CD4-positive, alpha-beta T cell treated with Interleukin-12 subunit alpha and Interleukin-12 subunit beta, for 1 hour (primary cell): ENCODE measurements at regions not wholly inside any gene's neighbourhood (a gene's known extent, or its start where the extent isn't known, plus 50 kb on each side); places are given as distances from the start of the nearest gene placed in this dataset.
"Not testable (repeated sequence)": the region's sequence is repeated elsewhere in the genome, so short reads cannot be mapped to it uniquely, and the experiment has no call there.

ENCODE experiments used
- DNase-seq: peaks from one replicate; pipeline ENCODE4 v3.0.0-alpha.2; 2020

GRCh38 chr14:71242237-71242748 lies 335.0 kb downstream of the PCNX1 start:
- DNase-seq = no peak

GRCh38 chr14:71243697-71244096 lies 336.4 kb downstream of the PCNX1 start:
- DNase-seq = no peak

DNA sequence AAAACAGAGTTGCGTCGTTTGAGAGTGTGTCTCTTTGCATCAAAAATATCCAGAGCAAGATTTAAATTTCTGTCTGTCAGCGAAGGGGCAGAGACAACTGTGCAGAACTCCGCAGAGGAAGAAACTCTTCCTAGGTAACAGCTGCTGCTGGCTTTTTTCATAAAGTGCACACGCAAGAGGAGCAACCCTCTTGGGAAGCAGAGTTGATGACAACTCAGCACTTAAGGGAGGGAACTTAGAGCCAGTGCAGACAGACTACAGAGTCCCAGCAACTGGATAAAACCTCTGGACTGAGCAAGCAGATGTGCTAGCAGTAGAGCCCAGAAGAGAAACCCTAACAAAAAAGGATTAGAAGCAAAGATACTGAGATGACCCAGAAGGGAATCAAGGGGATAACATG lies 337.1 kb downstream of the PCNX1 start:
- no peak for DNase-seq

- peak; percentile 6 for DNase-seq
Measured at GRCh38 chr14:71245659-71246361, 338.6 kb downstream of the PCNX1 start.

- no peak for DNase-seq
Measured at GRCh38 chr14:71246539-71246938, 339.3 kb downstream of the PCNX1 start.

DNA sequence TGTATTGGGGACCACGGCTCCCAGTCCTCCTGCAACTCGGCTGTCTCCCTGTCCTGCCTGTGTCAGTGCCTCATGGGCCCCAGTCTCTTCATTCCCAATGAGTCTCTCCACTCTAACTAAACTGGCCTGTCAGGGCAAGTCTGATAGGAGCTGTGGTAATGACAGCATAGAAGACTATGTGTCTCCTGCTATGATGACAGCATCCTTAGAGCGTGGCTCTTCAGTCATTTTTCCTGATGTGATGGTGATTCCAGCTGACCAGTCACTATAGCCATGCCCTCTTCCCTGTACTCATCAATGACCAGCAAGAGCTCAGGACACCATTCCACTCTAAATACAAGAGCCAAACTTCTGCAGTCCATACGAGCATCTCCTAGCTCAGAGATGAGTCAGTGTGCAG lies 339.8 kb downstream of the PCNX1 start:
- DNase-seq = no peak

- no peak for DNase-seq
Measured at GRCh38 chr14:71248194-71248593, 340.9 kb downstream of the PCNX1 start.

- no peak for DNase-seq
Measured at GRCh38 chr14:71250347-71250746, 343.1 kb downstream of the PCNX1 start.

GRCh38 chr14:71250791-71251190 lies 343.5 kb downstream of the PCNX1 start:
- DNase-seq = no peak

- not testable (repeated sequence) for DNase-seq
Measured at GRCh38 chr14:71254091-71254719, 346.9 kb downstream of the PCNX1 start.

DNA sequence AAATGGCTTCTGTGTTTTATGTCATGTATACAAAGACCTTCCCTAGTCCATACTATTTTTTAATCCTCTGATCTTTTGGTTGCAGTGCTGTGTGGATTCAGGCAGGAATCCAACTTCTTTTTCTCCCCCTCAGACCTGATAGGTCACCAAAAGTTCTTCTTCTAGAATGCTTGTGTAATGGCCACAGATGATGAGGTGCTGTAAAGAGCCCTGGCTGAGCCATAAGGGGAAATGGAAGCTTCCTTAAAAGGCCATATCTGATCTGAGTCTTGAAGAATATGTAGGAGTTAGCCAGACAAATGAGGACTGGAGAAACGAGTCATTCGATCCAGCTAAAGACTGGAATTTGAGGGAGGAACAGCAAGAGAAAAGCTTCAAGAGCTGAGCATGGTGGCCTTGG lies 353.9 kb downstream of the PCNX1 start:
- no peak for DNase-seq

DNA sequence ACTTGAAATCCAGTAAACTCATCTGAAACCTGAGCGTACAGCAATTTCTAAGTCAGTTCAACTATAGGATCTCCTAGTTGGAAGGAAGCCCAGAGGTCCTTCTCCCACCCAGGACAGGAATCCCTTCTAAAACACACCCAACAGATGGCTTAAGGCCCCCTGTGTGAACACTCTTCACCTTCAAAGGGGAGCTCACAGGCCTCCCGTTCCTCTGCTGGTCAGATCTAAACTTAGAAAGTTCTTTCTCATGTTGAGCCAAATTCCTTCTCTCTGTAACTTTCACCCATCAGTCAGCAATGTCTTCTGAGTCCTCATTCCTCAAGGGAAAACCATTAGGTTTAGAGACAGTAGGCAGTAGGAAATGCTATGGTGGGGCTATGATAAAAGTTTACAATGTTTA lies 355.2 kb downstream of the PCNX1 start:
- DNase-seq = no peak

DNA sequence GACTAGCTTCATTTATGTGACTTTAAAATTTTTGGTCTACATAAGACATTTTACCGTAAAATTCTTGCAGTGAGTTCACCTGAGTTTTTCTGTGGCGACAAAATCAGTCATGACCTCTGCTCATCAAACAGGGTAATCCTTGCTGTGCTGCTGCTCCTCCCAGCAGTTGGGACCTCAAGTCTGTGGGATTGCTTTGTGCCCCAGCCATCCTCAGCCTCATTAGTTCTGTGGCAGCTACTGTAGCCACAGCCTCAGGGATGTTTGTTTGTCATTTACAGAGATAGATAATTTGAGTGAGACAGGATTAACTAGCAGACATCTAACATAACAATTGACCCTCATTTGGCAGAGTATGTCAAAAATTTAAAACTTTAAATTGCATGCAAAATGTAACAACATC lies 357.0 kb downstream of the PCNX1 start:
- no peak for DNase-seq

- no peak for DNase-seq
Measured at GRCh38 chr14:71267007-71267513, 359.8 kb downstream of the PCNX1 start.

- DNase-seq = no peak
Measured at GRCh38 chr14:71267691-71268090, 360.4 kb downstream of the PCNX1 start.

GRCh38 chr14:71270111-71270510 lies 362.9 kb downstream of the PCNX1 start:
- DNase-seq = no peak

GRCh38 chr14:71271166-71271945 lies 364.1 kb downstream of the PCNX1 start:
- DNase-seq = no peak

GRCh38 chr14:71273366-71273765 lies 366.1 kb downstream of the PCNX1 start:
- no peak for DNase-seq

DNA sequence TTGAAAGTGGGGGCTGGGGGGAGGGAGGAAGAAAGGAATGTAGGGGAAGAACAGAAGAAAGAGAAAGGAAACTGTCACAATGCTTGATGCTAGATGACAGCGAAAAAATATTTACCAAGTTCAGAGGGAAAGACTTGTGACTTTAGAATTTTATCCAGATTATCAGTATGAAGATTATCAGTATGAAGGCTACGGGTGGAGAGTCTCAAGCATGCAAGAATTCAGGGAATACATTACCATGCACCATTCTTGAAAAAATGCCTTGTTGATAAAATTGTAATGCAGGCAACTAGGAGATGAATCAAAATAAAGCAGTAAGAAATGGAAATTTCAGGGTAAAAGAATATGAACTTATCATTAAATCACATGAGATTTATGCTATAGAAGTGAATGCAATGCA lies 376.8 kb downstream of the PCNX1 start:
- no peak for DNase-seq

- DNase-seq = no peak
Measured at GRCh38 chr14:71286126-71286525, 378.9 kb downstream of the PCNX1 start.

- DNase-seq = no peak
Measured at GRCh38 chr14:71287567-71287966, 380.3 kb downstream of the PCNX1 start.

- peak; percentile 13 for DNase-seq
Measured at GRCh38 chr14:71289536-71289935, 382.3 kb downstream of the PCNX1 start.

- no peak for DNase-seq
Measured at GRCh38 chr14:71290301-71290700, 383.0 kb downstream of the PCNX1 start.
